Upper lobe of left lung (tissue), 4 donors: ENCODE measurements at regions not wholly inside any gene's neighbourhood (a gene's known extent, or its start where the extent isn't known, plus 50 kb on each side); places are given as distances from the start of the nearest gene placed in this dataset.

Experiments used
- EP300 ChIP-seq, 4 donors: sonication (generic); formaldehyde crosslinking; IDR thresholded peaks; one replicate each; pipeline ENCODE4 v1.5.1; 2017; ENCODE audit warnings: antibody characterized with exemption in 4 of 4, control low read depth in 2 of 4
- POLR2A ChIP-seq, 4 donors: fragments of 450-650 bp; IDR thresholded peaks; one replicate each; pipeline ENCODE4 v1.5.1; 2016 to 2017; ENCODE audit warnings: antibody characterized with exemption in 4 of 4, mild to moderate bottlenecking in 2 of 4
- POLR2AphosphoS5 ChIP-seq, 2 donors: sonication (generic); formaldehyde crosslinking; IDR thresholded peaks; one replicate each; pipeline ENCODE4 v1.5.1; 2017; ENCODE audit warnings: antibody characterized with exemption in 2 of 2
- TF ChIP-seq, protein P1 (sequence below), 6 experiments: fragments of 450-650 bp in 4 of 6; fragments of 200-600 bp in 2 of 6; sonication (generic) in 2 of 6; IDR thresholded peaks; one replicate each; pipeline ENCODE4 v1.5.1; 2016 to 2019; ENCODE audit warnings: antibody characterized with exemption in 6 of 6

GRCh38 chr9:10930081-10930480 lies 317.3 kb upstream of the PTPRD start:
- TF ChIP-seq POLR2A (IDR thresholded peaks at IDR 0.05): no peak
- TF ChIP-seq, protein P1, sequence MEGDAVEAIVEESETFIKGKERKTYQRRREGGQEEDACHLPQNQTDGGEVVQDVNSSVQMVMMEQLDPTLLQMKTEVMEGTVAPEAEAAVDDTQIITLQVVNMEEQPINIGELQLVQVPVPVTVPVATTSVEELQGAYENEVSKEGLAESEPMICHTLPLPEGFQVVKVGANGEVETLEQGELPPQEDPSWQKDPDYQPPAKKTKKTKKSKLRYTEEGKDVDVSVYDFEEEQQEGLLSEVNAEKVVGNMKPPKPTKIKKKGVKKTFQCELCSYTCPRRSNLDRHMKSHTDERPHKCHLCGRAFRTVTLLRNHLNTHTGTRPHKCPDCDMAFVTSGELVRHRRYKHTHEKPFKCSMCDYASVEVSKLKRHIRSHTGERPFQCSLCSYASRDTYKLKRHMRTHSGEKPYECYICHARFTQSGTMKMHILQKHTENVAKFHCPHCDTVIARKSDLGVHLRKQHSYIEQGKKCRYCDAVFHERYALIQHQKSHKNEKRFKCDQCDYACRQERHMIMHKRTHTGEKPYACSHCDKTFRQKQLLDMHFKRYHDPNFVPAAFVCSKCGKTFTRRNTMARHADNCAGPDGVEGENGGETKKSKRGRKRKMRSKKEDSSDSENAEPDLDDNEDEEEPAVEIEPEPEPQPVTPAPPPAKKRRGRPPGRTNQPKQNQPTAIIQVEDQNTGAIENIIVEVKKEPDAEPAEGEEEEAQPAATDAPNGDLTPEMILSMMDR (IDR thresholded peaks at IDR 0.05): no peak
- TF ChIP-seq POLR2AphosphoS5 (IDR thresholded peaks at IDR 0.05): no peak
- no peak for TF ChIP-seq EP300 (IDR thresholded peaks at IDR 0.05)
